ENCODE measurements at regions not wholly inside any gene's neighbourhood (a gene's known extent, or its start where the extent isn't known, plus 50 kb on each side); places are given as distances from the start of the nearest gene placed in this dataset.

DNA sequence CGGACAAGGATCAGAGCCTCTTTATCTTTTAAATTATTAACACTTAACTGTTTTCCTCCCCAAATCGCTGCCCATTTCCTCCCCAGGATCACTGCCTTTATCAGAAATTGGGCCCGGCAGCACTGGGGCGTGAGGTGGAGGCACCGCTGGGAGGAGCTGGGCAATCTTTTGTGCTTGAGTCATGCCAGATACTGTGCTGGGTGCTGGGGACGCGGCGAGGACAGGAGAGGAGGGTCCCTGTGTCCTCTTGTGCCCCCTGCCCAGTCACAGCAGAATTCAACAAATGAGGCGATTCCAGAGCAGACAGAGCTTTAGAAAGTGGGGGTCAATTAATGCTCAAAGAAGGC lies 347.8 kb downstream of the ZNF536 start:
- H3K9ac ChIP-seq: no peak overlapping the region
- H3K36me3 Mint-ChIP-seq: no peaks in the 10 kb centered on the region

DNA sequence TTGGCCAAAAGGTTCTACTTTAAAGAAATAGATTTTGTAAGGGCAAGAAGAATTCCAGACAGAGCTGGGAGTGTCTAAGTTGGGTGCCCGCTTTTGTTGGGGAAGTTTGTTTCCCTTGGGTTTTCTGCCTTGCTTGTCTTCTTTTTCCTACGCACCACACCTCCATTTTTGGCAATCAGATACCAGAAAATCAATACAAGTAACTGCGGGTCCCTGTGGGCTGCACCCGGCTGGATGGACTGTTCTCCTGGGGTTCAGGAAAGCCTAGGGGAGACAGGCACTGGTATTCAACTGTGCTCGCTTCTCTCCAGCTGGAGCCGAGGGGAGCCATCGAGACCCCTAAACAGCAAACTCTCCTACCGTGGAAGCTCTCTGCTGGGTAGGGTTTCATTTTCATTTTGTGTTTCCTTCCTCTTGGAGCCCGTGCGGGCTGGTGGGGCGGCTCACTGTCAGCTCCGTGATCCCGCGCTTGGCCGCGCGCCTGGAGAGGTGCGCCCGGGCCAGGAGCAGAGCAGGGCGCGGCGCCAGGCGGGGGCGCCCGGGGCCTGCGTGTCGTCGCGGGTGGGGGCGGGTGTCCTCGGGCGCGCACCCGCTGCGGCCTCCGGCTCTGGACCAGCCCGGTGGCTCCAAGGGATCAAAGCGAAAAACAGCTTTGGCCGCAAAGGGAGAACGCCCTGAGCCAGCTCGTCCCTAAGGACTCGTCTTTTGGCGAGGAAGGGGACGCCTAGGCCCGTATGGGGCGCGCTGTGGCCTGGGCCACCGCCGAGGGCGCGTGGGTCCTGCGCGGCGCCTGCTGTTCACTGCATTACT lies 347.2 kb downstream of the ZNF536 start:
- TF ChIP-seq, protein P1, sequence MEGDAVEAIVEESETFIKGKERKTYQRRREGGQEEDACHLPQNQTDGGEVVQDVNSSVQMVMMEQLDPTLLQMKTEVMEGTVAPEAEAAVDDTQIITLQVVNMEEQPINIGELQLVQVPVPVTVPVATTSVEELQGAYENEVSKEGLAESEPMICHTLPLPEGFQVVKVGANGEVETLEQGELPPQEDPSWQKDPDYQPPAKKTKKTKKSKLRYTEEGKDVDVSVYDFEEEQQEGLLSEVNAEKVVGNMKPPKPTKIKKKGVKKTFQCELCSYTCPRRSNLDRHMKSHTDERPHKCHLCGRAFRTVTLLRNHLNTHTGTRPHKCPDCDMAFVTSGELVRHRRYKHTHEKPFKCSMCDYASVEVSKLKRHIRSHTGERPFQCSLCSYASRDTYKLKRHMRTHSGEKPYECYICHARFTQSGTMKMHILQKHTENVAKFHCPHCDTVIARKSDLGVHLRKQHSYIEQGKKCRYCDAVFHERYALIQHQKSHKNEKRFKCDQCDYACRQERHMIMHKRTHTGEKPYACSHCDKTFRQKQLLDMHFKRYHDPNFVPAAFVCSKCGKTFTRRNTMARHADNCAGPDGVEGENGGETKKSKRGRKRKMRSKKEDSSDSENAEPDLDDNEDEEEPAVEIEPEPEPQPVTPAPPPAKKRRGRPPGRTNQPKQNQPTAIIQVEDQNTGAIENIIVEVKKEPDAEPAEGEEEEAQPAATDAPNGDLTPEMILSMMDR (IDR thresholded peaks at IDR 0.05): peak; percentile 37
- no peak for TF ChIP-seq EZH2phosphoT487 (IDR thresholded peaks at IDR 0.05)
- H3K9ac ChIP-seq: no peak overlapping the region
- no peaks in the 10 kb centered on the region for H3K9me3 Mint-ChIP-seq

More for the DNA sequence above, 347.8 kb downstream of the ZNF536 start:
- Histone ChIP-seq H3K27me3 (peaks cover 24% of the 10 kb centered on the region), H4K20me1 (ENCODE audit: low read depth) (no peaks in the 10 kb centered on the region), H3K9me3 (ENCODE audit: low read depth) (no peaks in the 10 kb centered on the region), H3F3A (ENCODE audit: low read depth) (no peaks in the 10 kb centered on the region), H3K79me2 (ENCODE audit: low read depth) (no peaks in the 10 kb centered on the region), H3K4me2 (peak overlapping the region; percentile 86), H3K4me3 (peak overlapping the region; percentile 41), H3K4me1 (peaks cover 7% of the 10 kb centered on the region), H3K27ac (no peak overlapping the region), H2AFZ (replicated peaks) (peak overlapping the region; percentile 97), H3K36me3 (no peaks in the 10 kb centered on the region)
- DNase-seq (ENCODE audit: low spot score): no peak
- peaks cover 18% of the 10 kb centered on the region for H3K27me3 Mint-ChIP-seq (ENCODE audit: insufficient read depth, low read depth)
- peaks cover 20% of the 10 kb centered on the region for H3K4me1 Mint-ChIP-seq
- H3K27ac Mint-ChIP-seq: no peak overlapping the region
- TF ChIP-seq, protein P1 (IDR thresholded peaks at IDR 0.05): no peak
- TF ChIP-seq EZH2 (IDR thresholded peaks at IDR 0.05) (no peak), EZH2phosphoT487 (IDR thresholded peaks at IDR 0.05) (no peak)
- peak overlapping the region; percentile 35 for H3K4me3 Mint-ChIP-seq
- H3K9me3 Mint-ChIP-seq: no peaks in the 10 kb centered on the region

DNA sequence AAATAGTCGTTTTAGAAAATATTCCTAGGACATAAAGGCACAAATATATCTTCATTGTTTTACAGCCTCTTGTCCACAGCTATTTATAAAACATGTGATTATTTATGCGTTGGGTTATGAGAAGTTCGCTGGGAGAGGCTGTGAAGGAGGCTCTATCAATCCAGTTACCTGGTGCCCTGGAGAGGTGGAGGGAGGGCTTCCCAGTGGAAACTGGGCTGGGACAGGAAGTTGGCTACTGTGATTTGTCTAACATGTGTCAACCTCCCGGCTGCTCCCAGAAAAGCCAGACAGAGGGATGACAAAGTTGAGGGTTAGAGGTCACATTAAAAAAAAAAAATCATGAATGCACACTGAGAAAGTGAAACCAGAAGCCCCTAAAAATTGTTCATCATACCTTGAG lies 346.5 kb downstream of the ZNF536 start:
- Histone ChIP-seq H3F3A (ENCODE audit: low read depth) (no peaks in the 10 kb centered on the region), H4K20me1 (ENCODE audit: low read depth) (no peaks in the 10 kb centered on the region), H3K36me3 (no peaks in the 10 kb centered on the region), H3K9me3 (ENCODE audit: low read depth) (no peaks in the 10 kb centered on the region), H3K9ac (no peak overlapping the region), H3K27ac (no peak overlapping the region), H3K4me3 (no peak overlapping the region), H3K4me1 (peaks cover 7% of the 10 kb centered on the region), H3K4me2 (no peak overlapping the region), H3K27me3 (peaks cover 24% of the 10 kb centered on the region), H2AFZ (replicated peaks) (peak overlapping the region; percentile 97), H3K79me2 (ENCODE audit: low read depth) (no peaks in the 10 kb centered on the region)
- Mint-ChIP-seq H3K36me3 (no peaks in the 10 kb centered on the region), H3K27me3 (ENCODE audit: insufficient read depth, low read depth) (peaks cover 16% of the 10 kb centered on the region), H3K9me3 (no peaks in the 10 kb centered on the region), H3K4me1 (peaks cover 20% of the 10 kb centered on the region), H3K4me3 (peak overlapping the region; percentile 43), H3K27ac (no peak overlapping the region)
- no peak for DNase-seq (ENCODE audit: low spot score)
- TF ChIP-seq EZH2phosphoT487 (IDR thresholded peaks at IDR 0.05): no peak
- no peak for TF ChIP-seq EZH2 (IDR thresholded peaks at IDR 0.05)
- TF ChIP-seq, protein P1 (IDR thresholded peaks at IDR 0.05): no peak

More for the DNA sequence above, 347.2 kb downstream of the ZNF536 start:
- Histone ChIP-seq H3K4me2 (peak overlapping the region; percentile 86), H3K9me3 (ENCODE audit: low read depth) (no peaks in the 10 kb centered on the region), H3K79me2 (ENCODE audit: low read depth) (no peaks in the 10 kb centered on the region), H2AFZ (replicated peaks) (peak overlapping the region; percentile 97), H3K27ac (no peak overlapping the region), H4K20me1 (ENCODE audit: low read depth) (no peaks in the 10 kb centered on the region), H3K27me3 (peaks cover 24% of the 10 kb centered on the region), H3F3A (ENCODE audit: low read depth) (no peaks in the 10 kb centered on the region), H3K4me1 (peaks cover 7% of the 10 kb centered on the region), H3K36me3 (no peaks in the 10 kb centered on the region), H3K4me3 (peak overlapping the region; percentile 41)
- Mint-ChIP-seq H3K27me3 (ENCODE audit: insufficient read depth, low read depth) (peaks cover 18% of the 10 kb centered on the region), H3K4me3 (no peak overlapping the region), H3K4me1 (peaks cover 20% of the 10 kb centered on the region), H3K36me3 (no peaks in the 10 kb centered on the region), H3K27ac (no peak overlapping the region)
- DNase-seq (ENCODE audit: low spot score): peak; percentile 66

Measured in neural progenitor cell (in vitro differentiated cells).